ENCODE measurements at regions not wholly inside any gene's neighbourhood (a gene's known extent, or its start where the extent isn't known, plus 50 kb on each side); places are given as distances from the start of the nearest gene placed in this dataset.
A peak's percentile ranks its signal among the peaks of the same experiment; 100 is the strongest.
"Not testable (repeated sequence)": the region's sequence is repeated elsewhere in the genome, so short reads cannot be mapped to it uniquely, and the experiment has no call there.

- TF ChIP-seq CTCF, EP300 (IDR thresholded peaks at IDR 0.05): not testable (repeated sequence)
- peak in 1 of 2 donors; percentile 18 for TF ChIP-seq POLR2AphosphoS5 (IDR thresholded peaks at IDR 0.05)
Measured at GRCh38 chr21:5101749-5102148, 5419.6 kb upstream of the TPTE start.

All from esophagus muscularis mucosa (tissue), 4 donors.